ENCODE measurements at regions not wholly inside any gene's neighbourhood (a gene's known extent, or its start where the extent isn't known, plus 50 kb on each side); places are given as distances from the start of the nearest gene placed in this dataset.

GRCh38 chr10:123270806-123271205, 116.6 kb downstream of the BUB3 start:
- dilution Hi-C loops (cut with MboI; ENCODE audit: extremely low pct_ligation_motif_present, low sequenced_read_pairs) (no loop called here), intact Hi-C loops (cut with micrococcal nuclease) (no loop called here)
- FAIRE-seq = no peak
- no TSS peak for BruUV-seq (replicated peaks)
- Histone ChIP-seq H3K27me3 (ENCODE audit: control insufficient read depth in 2 of 2, insufficient read depth in 2 of 2, low read length in 2 of 2) (peaks cover 5 to 14% of the 10 kb centered on the region in 2 experiments), H3K4me2 (ENCODE audit: insufficient read depth, low read length) (no peak overlapping the region), H3K79me2 (ENCODE audit: control insufficient read depth, insufficient read depth, low read length) (no peaks in the 10 kb centered on the region), H3K9me1 (replicated peaks; ENCODE audit: control insufficient read depth, extremely low read depth, insufficient read depth, low read length) (no peaks in the 10 kb centered on the region), H2AFZ (ENCODE audit: low read depth, low read length) (no peak overlapping the region), H3K4me1 (ENCODE audit: control insufficient read depth, extremely low read depth, insufficient read depth, low read length) (no peaks in the 10 kb centered on the region), H3K9ac (replicated peaks; ENCODE audit: extremely low read depth, insufficient read depth, low read length) (no peak overlapping the region), H3K36me3 (ENCODE audit: control insufficient read depth in 2 of 2, extremely low read depth in 1 of 2, insufficient read depth in 2 of 2, low read length in 2 of 2) (no peaks in the 10 kb centered on the region), H3K4me3 (replicated peaks in 1 of 3; ENCODE audit: insufficient read depth in 1 of 3, low read depth in 1 of 3, low read length in 3 of 3) (no peak overlapping the region), H3K9me3 (replicated peaks; ENCODE audit: control insufficient read depth, insufficient read depth, low read length) (no peaks in the 10 kb centered on the region), H4K20me1 (replicated peaks; ENCODE audit: control insufficient read depth, extremely low read depth, insufficient read depth, low read length) (no peaks in the 10 kb centered on the region), H3K27ac (ENCODE audit: insufficient read depth, low read depth, low read length) (no peak overlapping the region)
- ChIA-PET POLR2A (no interaction called here), CTCF (no interaction called here)
- DNase-seq (ENCODE audit: low read depth, low spot score) = no peak
- TF ChIP-seq, protein P1, sequence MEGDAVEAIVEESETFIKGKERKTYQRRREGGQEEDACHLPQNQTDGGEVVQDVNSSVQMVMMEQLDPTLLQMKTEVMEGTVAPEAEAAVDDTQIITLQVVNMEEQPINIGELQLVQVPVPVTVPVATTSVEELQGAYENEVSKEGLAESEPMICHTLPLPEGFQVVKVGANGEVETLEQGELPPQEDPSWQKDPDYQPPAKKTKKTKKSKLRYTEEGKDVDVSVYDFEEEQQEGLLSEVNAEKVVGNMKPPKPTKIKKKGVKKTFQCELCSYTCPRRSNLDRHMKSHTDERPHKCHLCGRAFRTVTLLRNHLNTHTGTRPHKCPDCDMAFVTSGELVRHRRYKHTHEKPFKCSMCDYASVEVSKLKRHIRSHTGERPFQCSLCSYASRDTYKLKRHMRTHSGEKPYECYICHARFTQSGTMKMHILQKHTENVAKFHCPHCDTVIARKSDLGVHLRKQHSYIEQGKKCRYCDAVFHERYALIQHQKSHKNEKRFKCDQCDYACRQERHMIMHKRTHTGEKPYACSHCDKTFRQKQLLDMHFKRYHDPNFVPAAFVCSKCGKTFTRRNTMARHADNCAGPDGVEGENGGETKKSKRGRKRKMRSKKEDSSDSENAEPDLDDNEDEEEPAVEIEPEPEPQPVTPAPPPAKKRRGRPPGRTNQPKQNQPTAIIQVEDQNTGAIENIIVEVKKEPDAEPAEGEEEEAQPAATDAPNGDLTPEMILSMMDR (IDR thresholded peaks at IDR 0.05; ENCODE audit: extremely low read depth in 1 of 2, insufficient read depth in 1 of 2, low read depth in 1 of 2, low read length in 2 of 2) = no peak
- no peak for TF ChIP-seq FOS (IDR thresholded peaks at IDR 0.05; ENCODE audit: borderline replicate concordance, insufficient read depth, low read length)
- no peak for TF ChIP-seq EZH2 (IDR thresholded peaks at IDR 0.05; ENCODE audit: borderline replicate concordance, low read depth, low read length, severe bottlenecking)
- no peak for TF ChIP-seq POLR2AphosphoS5 (IDR thresholded peaks at IDR 0.05; ENCODE audit: insufficient read depth, low read depth, low read length)
- no peak for TF ChIP-seq GATA2 (IDR thresholded peaks at IDR 0.05; ENCODE audit: insufficient read depth, insufficient read length, low read depth, low read length)
- TF ChIP-seq, protein P2, sequence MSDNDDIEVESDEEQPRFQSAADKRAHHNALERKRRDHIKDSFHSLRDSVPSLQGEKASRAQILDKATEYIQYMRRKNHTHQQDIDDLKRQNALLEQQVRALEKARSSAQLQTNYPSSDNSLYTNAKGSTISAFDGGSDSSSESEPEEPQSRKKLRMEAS (IDR thresholded peaks at IDR 0.05; ENCODE audit: insufficient read depth, insufficient read length) = no peak
- no peak for TF ChIP-seq MYC (IDR thresholded peaks at IDR 0.05; ENCODE audit: low read depth, low read length)
- TF ChIP-seq JUN (IDR thresholded peaks at IDR 0.05; ENCODE audit: borderline replicate concordance, insufficient read depth, insufficient read length, low read depth) = no peak
- no peak for TF ChIP-seq POLR2A (IDR thresholded peaks at IDR 0.05; ENCODE audit: low read depth, low read length)
